ENCODE measurements at regions not wholly inside any gene's neighbourhood (a gene's known extent, or its start where the extent isn't known, plus 50 kb on each side); places are given as distances from the start of the nearest gene placed in this dataset.
"Not testable (repeated sequence)": the region's sequence is repeated elsewhere in the genome, so short reads cannot be mapped to it uniquely, and the experiment has no call there.

DNA sequence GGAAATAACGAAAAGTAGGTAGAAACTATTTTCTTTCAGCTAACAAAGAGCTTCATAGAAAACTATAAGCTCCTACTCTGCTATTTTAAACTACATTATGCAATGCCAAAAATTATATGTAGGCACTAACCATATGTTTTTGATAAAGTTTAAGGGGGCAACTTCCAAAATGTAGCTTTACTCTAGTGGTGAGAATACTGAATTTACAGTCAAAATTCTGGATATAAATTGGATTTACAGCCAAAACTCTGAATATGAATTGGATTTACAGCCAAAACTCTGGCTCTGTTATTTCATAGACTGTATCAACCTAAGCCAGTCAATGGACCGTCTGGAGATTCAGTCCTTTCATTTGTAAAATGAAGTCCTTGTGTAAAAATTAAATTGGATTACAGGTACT, 86.8 kb upstream of the ANK3 start:
- no peak for TF ChIP-seq EZH2phosphoT487 (IDR thresholded peaks at IDR 0.05; ENCODE audit: low read depth)
- TF ChIP-seq CTCF (IDR thresholded peaks at IDR 0.05; ENCODE audit: low read depth, low read length): no peak
- peaks cover 3% of the 10 kb centered on the region; the same call in 1 of the 2 replicates for H3K4me1 ChIP-seq (ENCODE audit: low read length)
- no peak overlapping the region for H3K27ac ChIP-seq (ENCODE audit: low read length)
- no peak overlapping the region for H3K9ac ChIP-seq (ENCODE audit: low read length)
- H3K4me3 ChIP-seq (ENCODE audit: low read length): no peak overlapping the region
- H2AFZ ChIP-seq (ENCODE audit: low read depth, low read length): no peak overlapping the region
- no peaks in the 10 kb centered on the region for H3K36me3 ChIP-seq (replicated peaks; ENCODE audit: low read depth, low read length)
- no peaks in the 10 kb centered on the region for H3K79me2 ChIP-seq (ENCODE audit: low read length)
- H4K20me1 ChIP-seq (ENCODE audit: insufficient read depth, low read length): no peaks in the 10 kb centered on the region
- H3K9me3 ChIP-seq (ENCODE audit: insufficient read depth, low read length): no peaks in the 10 kb centered on the region
- no peak overlapping the region for H3K4me2 ChIP-seq (ENCODE audit: low read length)
- no peaks in the 10 kb centered on the region for H3K27me3 ChIP-seq (ENCODE audit: low read depth, low read length)

- Histone ChIP-seq H3K27ac (ENCODE audit: low read length) (no peak overlapping the region), H3K4me2 (ENCODE audit: low read length) (no peak overlapping the region), H3K79me2 (ENCODE audit: low read length) (no peaks in the 10 kb centered on the region), H3K9me3 (ENCODE audit: insufficient read depth, low read length) (no peaks in the 10 kb centered on the region), H3K27me3 (ENCODE audit: low read depth, low read length) (no peaks in the 10 kb centered on the region), H3K4me1 (ENCODE audit: low read length) (no peaks in the 10 kb centered on the region), H3K36me3 (replicated peaks; ENCODE audit: low read depth, low read length) (no peaks in the 10 kb centered on the region), H3K4me3 (ENCODE audit: low read length) (no peak overlapping the region), H4K20me1 (ENCODE audit: insufficient read depth, low read length) (no peaks in the 10 kb centered on the region), H2AFZ (ENCODE audit: low read depth, low read length) (no peak overlapping the region), H3K9ac (ENCODE audit: low read length) (no peak overlapping the region)
- TF ChIP-seq CTCF (IDR thresholded peaks at IDR 0.05; ENCODE audit: low read depth, low read length) (no peak), EZH2phosphoT487 (IDR thresholded peaks at IDR 0.05; ENCODE audit: low read depth) (no peak)
These were observed 83.9 kb upstream of the ANK3 start for GRCh38 chr10:60473557-60473956.

DNA sequence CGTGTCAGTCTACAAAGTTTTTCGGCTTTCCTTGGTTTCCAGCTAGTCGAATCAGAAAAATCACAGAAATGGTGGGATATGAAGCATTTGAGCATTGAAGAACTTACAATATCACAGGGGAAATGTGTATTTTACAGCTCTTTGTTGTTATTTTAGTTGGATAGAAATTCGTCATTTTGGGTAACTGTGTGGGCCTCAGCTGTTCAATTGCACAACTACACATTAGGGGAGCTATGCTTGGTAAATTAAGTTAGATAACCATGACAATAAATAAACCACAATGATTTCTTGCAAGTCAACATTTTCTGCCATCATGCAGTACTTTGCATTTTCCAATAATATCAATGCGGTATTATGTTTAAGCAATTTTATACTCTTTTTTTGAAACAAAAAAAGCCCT, 80.4 kb upstream of the ANK3 start:
- H3K4me1 ChIP-seq (ENCODE audit: low read length): no peaks in the 10 kb centered on the region
- H3K4me3 ChIP-seq (ENCODE audit: low read length): no peak overlapping the region
- H2AFZ ChIP-seq (ENCODE audit: low read depth, low read length): no peak overlapping the region
- no peak overlapping the region for H3K9ac ChIP-seq (ENCODE audit: low read length)
- H3K79me2 ChIP-seq (ENCODE audit: low read length): no peaks in the 10 kb centered on the region
- TF ChIP-seq CTCF (IDR thresholded peaks at IDR 0.05; ENCODE audit: low read depth, low read length) (no peak), EZH2phosphoT487 (IDR thresholded peaks at IDR 0.05; ENCODE audit: low read depth) (no peak)
- no peaks in the 10 kb centered on the region for H3K36me3 ChIP-seq (replicated peaks; ENCODE audit: low read depth, low read length)
- H3K27ac ChIP-seq (ENCODE audit: low read length): no peak overlapping the region
- no peaks in the 10 kb centered on the region for H3K27me3 ChIP-seq (ENCODE audit: low read depth, low read length)
- no peaks in the 10 kb centered on the region for H4K20me1 ChIP-seq (ENCODE audit: insufficient read depth, low read length)
- no peaks in the 10 kb centered on the region for H3K9me3 ChIP-seq (ENCODE audit: insufficient read depth, low read length)
- no peak overlapping the region for H3K4me2 ChIP-seq (ENCODE audit: low read length)

DNA sequence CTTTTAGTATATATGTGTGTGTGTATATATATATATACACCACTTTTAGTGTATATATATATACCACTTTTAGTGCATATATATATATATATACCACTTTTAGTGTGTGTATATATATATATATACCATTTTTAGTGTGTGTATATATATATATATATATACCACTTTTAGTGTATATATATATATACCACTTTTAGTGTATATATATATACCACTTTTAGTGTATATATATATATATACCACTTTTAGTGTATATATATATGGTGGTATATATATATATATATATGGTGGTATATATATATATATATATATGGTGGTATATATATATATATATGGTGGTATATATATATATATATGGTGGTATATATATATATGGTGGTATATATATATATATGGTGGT, 79.5 kb upstream of the ANK3 start:
- H4K20me1 ChIP-seq (ENCODE audit: insufficient read depth, low read length); H2AFZ ChIP-seq (ENCODE audit: low read depth, low read length); H3K4me3 ChIP-seq (ENCODE audit: low read length); H3K4me1 ChIP-seq (ENCODE audit: low read length); H3K79me2 ChIP-seq (ENCODE audit: low read length); H3K4me2 ChIP-seq (ENCODE audit: low read length); H3K36me3 ChIP-seq (replicated peaks; ENCODE audit: low read depth, low read length); H3K9me3 ChIP-seq (ENCODE audit: insufficient read depth, low read length); H3K27ac ChIP-seq (ENCODE audit: low read length); H3K9ac ChIP-seq (ENCODE audit: low read length); H3K27me3 ChIP-seq (ENCODE audit: low read depth, low read length): not testable (repeated sequence)

DNA sequence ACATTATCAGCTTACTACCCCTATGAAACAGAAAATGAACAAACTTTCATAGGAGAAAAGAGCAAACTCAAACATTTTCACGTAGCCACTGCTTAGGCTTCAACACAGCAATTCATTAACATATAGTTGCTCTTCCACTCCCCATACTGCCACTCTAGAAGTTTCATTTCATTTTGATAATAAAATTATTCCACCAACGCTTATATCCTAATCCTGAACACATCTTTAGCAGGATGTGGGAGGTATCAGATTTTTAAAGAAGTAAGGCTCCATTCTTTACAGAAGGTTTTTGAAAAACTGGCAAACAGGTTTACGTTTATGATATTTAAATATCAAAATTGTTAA, 77.5 kb upstream of the ANK3 start:
- no peak overlapping the region for H3K9ac ChIP-seq (ENCODE audit: low read length)
- TF ChIP-seq EZH2phosphoT487 (IDR thresholded peaks at IDR 0.05; ENCODE audit: low read depth) (no peak), CTCF (IDR thresholded peaks at IDR 0.05; ENCODE audit: low read depth, low read length) (no peak)
- H3K4me1 ChIP-seq (ENCODE audit: low read length): no peaks in the 10 kb centered on the region; the same call in 1 of the 2 replicates
- H3K36me3 ChIP-seq (replicated peaks; ENCODE audit: low read depth, low read length): no peaks in the 10 kb centered on the region
- H3K4me3 ChIP-seq (ENCODE audit: low read length): no peak overlapping the region
- no peak overlapping the region for H2AFZ ChIP-seq (ENCODE audit: low read depth, low read length)
- H3K4me2 ChIP-seq (ENCODE audit: low read length): no peak overlapping the region
- H3K27ac ChIP-seq (ENCODE audit: low read length): no peak overlapping the region
- no peaks in the 10 kb centered on the region for H3K27me3 ChIP-seq (ENCODE audit: low read depth, low read length)
- no peaks in the 10 kb centered on the region for H4K20me1 ChIP-seq (ENCODE audit: insufficient read depth, low read length)
- H3K79me2 ChIP-seq (ENCODE audit: low read length): no peaks in the 10 kb centered on the region
- no peaks in the 10 kb centered on the region for H3K9me3 ChIP-seq (ENCODE audit: insufficient read depth, low read length)
